HL-60 (cell line): ENCODE measurements at regions not wholly inside any gene's neighbourhood (a gene's known extent, or its start where the extent isn't known, plus 50 kb on each side); places are given as distances from the start of the nearest gene placed in this dataset.

ENCODE experiments used
- DNase-seq, 2 experiments: peaks; one replicate each; pipeline ENCODE4 v3.0.0-alpha.2; 2010 to 2020; ENCODE audit warnings: low read depth in 1 of 2, low spot score in 1 of 2
- H3K27ac ChIP-seq: fragments of 250-450 bp; sonication (Bioruptor Pico); replicated peaks from 2 replicates; pipeline ENCODE4 v1.5.1; 2020; ENCODE audit warnings: mild to moderate bottlenecking, moderate library complexity
- H3K27me3 ChIP-seq: fragments of 250-450 bp; sonication (Bioruptor Pico); 2 replicates; pipeline ENCODE4 v1.5.1; 2021; ENCODE audit warnings: mild to moderate bottlenecking, moderate library complexity; ENCODE audit not compliant: insufficient read depth, poor library complexity, severe bottlenecking
- H3K4me3 ChIP-seq: replicated peaks from 2 replicates; pipeline ENCODE4 v1.5.1; 2011; ENCODE audit warnings: mild to moderate bottlenecking, control low read depth, low read length; ENCODE audit not compliant: insufficient read depth
- CTCF ChIP-seq: IDR thresholded peaks from one replicate; pipeline ENCODE4 v1.5.1; 2011; ENCODE audit warnings: low read length, control low read depth, inconsistent platforms; ENCODE audit not compliant: insufficient read depth
- GABPA ChIP-seq: IDR thresholded peaks from 2 replicates; pipeline ENCODE4 v1.6.1; 2012; ENCODE audit warnings: low read depth
- POLR2AphosphoS5 ChIP-seq: IDR thresholded peaks from 2 replicates; pipeline ENCODE4 v1.6.1; 2012; ENCODE audit warnings: low read depth
- REST ChIP-seq: IDR thresholded peaks from 2 replicates; pipeline ENCODE4 v1.6.1; 2012; ENCODE audit warnings: low read depth; ENCODE audit not compliant: insufficient replicate concordance
- SPI1 ChIP-seq: IDR thresholded peaks from 2 replicates; pipeline ENCODE4 v1.6.1; 2012; ENCODE audit warnings: low read depth, mild to moderate bottlenecking, borderline replicate concordance

GRCh38 chr12:93050026-93050747, 121.1 kb upstream of the EEA1 start:
- no peak overlapping the region for H3K27ac ChIP-seq
- H3K27me3 ChIP-seq = no peaks in the 10 kb centered on the region
- no peak for TF ChIP-seq GABPA
- no peak for TF ChIP-seq SPI1
- no peak for TF ChIP-seq CTCF
- no peak for DNase-seq
- no peak overlapping the region for H3K4me3 ChIP-seq

- no peak overlapping the region for H3K27ac ChIP-seq
- no peak for DNase-seq
- H3K4me3 ChIP-seq = no peak overlapping the region
- TF ChIP-seq GABPA (no peak), REST (no peak), POLR2AphosphoS5 (no peak), CTCF (no peak), SPI1 (no peak)
- H3K27me3 ChIP-seq = no peaks in the 10 kb centered on the region
Measured at GRCh38 chr12:93050748-93051081, 121.6 kb upstream of the EEA1 start.

- no peak for DNase-seq
- Histone ChIP-seq H3K27me3 (no peaks in the 10 kb centered on the region), H3K4me3 (no peak overlapping the region), H3K27ac (no peak overlapping the region)
- TF ChIP-seq GABPA = no peak
- TF ChIP-seq SPI1 = no peak
- no peak for TF ChIP-seq REST
- TF ChIP-seq CTCF = no peak
- TF ChIP-seq POLR2AphosphoS5 = no peak
Measured at GRCh38 chr12:93054021-93054420, 124.9 kb upstream of the EEA1 start.

- TF ChIP-seq SPI1 (no peak), POLR2AphosphoS5 (no peak), GABPA (no peak), REST (no peak), CTCF (no peak)
- H3K27ac ChIP-seq = no peak overlapping the region
- H3K4me3 ChIP-seq = no peak overlapping the region
- no peaks in the 10 kb centered on the region for H3K27me3 ChIP-seq
- DNase-seq = no peak
Measured at GRCh38 chr12:93055221-93055620, 126.1 kb upstream of the EEA1 start.
